Pancreas (tissue), 10 donors: ENCODE measurements at regions not wholly inside any gene's neighbourhood (a gene's known extent, or its start where the extent isn't known, plus 50 kb on each side); places are given as distances from the start of the nearest gene placed in this dataset.
A peak's percentile ranks its signal among the peaks of the same experiment; 100 is the strongest.

ENCODE experiments used
- ATAC-seq, 4 donors: fragments of 200-7000 bp; cut with Tn5 transposase; one replicate each; pipeline versions ENCODE4 v1.8.0 to v1.9.1; 2020; ENCODE audit warnings: mild to moderate bottlenecking in 4 of 4, moderate library complexity in 4 of 4
- DNase-seq, 6 donors: peaks; one replicate each; pipeline ENCODE4 v3.0.0-alpha.2; 2020
- FAIRE-seq: peaks from 2 replicates; lab custom pipeline; 2012; peaks lifted over from hg19 to GRCh38; lab: Jason Lieb, UNC
- H3K27ac ChIP-seq, 4 donors: fragments of 200-600 bp; sonication (generic); 1 replicate in 3 of 4; 2 replicates in 1 of 4; pipeline versions ENCODE4 v1.5.0 to v1.8.0; 2020
- H3K27me3 ChIP-seq, 4 donors: fragments of 200-600 bp; one replicate each; pipeline ENCODE4 v1.8.0; 2021
- H3K36me3 ChIP-seq, 3 donors: fragments of 200-600 bp; sonication (generic) in 1 of 3; one replicate each; pipeline versions ENCODE4 v1.5.0 to v1.8.0; 2020 to 2021
- H3K4me1 ChIP-seq, 3 donors: fragments of 200-600 bp; one replicate each; pipeline ENCODE4 v1.8.0; 2021
- H3K4me3 ChIP-seq, 4 donors: fragments of 200-600 bp; sonication (generic) in 2 of 4; one replicate each; pipeline versions ENCODE4 v1.5.0 to v1.8.0; 2020 to 2021
- H3K9me3 ChIP-seq, 4 donors: fragments of 200-600 bp; one replicate each; pipeline ENCODE4 v1.8.0; 2021
- WGBS, 2 donors: extraction: QIAGEN DNeasy Blood & Tissue Kit; methylation state at CpG; one replicate each; pipeline ENCODE4 v1.1.7; 2013; 5-methylcytosine and 5-hydroxymethylcytosine counted together
- intact Hi-C, 3 donors: fragments of 100-400 bp; cut with DNase I; formaldehyde crosslinking; loops; one replicate each; pipeline versions ENCODE4 v1.11.1 to v1.14.2; 2022
- TF ChIP-seq, protein P1 (sequence below), 4 donors: fragments of 200-600 bp; sonication (generic) in 3 of 4; IDR thresholded peaks; one replicate each; pipeline versions ENCODE4 v1.5.0 to v1.8.0; 2021; ENCODE audit warnings: antibody characterized with exemption in 4 of 4
- donor health status: healthy with polysubstance abuse.
- donor health status: DM: no; HTN: no; CAD: no; lungs with moderate emphysema.
- donor health status: DM: no; HTN: no; CAD: no.
- donor health status: control.
- donor health status: control.
- donor health status: Bipolar disorder and iron deficiency.
- donor health status: DM: yes; HTN: yes; CAD: no.
- donor health status: DM: no; HTN: no; CAD: no.
- donor health status: DM: no; HTN: no; CAD: no.
- donor health status: DM: yes; HTN: yes; CAD: no.

DNA sequence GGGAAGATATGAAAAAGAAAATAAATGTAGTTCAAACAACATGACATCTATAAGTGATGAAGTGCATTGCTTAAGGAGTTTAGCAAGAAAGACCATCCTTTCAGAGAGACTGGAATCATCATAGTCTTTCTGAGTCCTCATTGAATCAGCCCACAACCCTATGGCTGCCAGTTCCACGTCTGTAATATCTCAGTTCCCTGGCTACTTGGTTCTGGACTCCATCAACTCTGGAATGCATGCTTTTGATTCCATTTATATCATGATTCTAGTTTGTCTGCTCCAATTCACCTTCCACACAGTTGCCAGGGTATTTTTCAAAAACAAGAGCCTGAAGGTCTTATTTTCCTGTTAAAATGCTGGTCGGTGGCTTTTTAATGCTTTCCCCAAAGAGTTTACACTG is 126.4 kb upstream of the MDFIC start:
- intact Hi-C loops: no loop called here
- H3K9me3 ChIP-seq: no peaks in the 10 kb centered on the region
- no peaks in the 10 kb centered on the region for H3K27me3 ChIP-seq
- TF ChIP-seq, protein P1, sequence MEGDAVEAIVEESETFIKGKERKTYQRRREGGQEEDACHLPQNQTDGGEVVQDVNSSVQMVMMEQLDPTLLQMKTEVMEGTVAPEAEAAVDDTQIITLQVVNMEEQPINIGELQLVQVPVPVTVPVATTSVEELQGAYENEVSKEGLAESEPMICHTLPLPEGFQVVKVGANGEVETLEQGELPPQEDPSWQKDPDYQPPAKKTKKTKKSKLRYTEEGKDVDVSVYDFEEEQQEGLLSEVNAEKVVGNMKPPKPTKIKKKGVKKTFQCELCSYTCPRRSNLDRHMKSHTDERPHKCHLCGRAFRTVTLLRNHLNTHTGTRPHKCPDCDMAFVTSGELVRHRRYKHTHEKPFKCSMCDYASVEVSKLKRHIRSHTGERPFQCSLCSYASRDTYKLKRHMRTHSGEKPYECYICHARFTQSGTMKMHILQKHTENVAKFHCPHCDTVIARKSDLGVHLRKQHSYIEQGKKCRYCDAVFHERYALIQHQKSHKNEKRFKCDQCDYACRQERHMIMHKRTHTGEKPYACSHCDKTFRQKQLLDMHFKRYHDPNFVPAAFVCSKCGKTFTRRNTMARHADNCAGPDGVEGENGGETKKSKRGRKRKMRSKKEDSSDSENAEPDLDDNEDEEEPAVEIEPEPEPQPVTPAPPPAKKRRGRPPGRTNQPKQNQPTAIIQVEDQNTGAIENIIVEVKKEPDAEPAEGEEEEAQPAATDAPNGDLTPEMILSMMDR (IDR thresholded peaks at IDR 0.05): no peak
- ATAC-seq (no peak), DNase-seq (no peak), FAIRE-seq (no peak)
- no peaks in the 10 kb centered on the region for H3K36me3 ChIP-seq
- no peaks in the 10 kb centered on the region for H3K4me1 ChIP-seq
- 46 to 65% methylated on average over 2 of the region's 2 CpGs for WGBS, 2 donors
- H3K27ac ChIP-seq: no peak overlapping the region
- no peak overlapping the region for H3K4me3 ChIP-seq

DNA sequence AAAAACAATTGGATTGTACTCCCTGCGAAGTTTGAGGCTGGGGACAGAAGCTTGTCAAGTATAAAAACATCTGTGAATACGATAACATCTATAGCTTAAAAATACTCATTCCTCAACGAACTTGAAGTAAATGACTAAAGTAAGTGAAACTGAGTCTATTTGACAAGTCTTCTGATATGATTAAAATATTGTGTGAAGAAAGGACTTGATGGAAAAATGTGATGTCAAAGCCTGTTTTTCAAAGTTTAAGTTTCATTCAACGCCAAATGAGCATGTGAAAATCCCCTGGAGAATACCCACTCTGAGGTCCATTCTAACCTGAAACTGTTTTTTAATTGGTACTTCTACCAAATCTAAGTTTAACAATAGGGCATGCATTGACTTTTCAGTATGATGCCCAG is 122.3 kb upstream of the MDFIC start:
- ATAC-seq (no peak), FAIRE-seq (no peak), DNase-seq (no peak)
- Histone ChIP-seq H3K36me3 (no peaks in the 10 kb centered on the region), H3K9me3 (no peaks in the 10 kb centered on the region), H3K4me3 (no peak overlapping the region), H3K4me1 (no peaks in the 10 kb centered on the region), H3K27me3 (no peaks in the 10 kb centered on the region), H3K27ac (no peak overlapping the region)
- WGBS, 2 donors: 63 to 75% methylated on average over 4 of the region's 4 CpGs
- intact Hi-C loops: no loop called here
- TF ChIP-seq, protein P1 (IDR thresholded peaks at IDR 0.05): no peak

DNA sequence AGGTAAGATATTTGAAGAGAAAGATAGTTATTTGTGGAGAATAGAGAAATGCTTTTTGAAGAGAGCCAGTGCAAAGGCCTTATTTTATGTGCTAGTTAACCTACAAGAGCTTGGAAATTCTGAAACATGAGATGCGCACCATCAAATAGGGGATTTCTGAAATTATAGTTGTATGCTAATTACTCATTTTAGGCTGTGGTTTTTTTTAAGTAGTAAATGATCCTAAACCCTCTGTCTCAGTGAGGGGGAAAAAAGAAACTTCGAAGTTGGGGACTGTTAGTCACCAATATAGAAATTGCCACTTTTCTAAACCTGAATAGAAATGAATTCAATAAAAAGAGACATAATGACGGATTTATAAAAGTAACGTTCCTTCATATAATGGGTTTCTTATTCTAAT is 119.3 kb upstream of the MDFIC start:
- TF ChIP-seq, protein P1 (IDR thresholded peaks at IDR 0.05): no peak
- Histone ChIP-seq H3K27me3 (no peaks in the 10 kb centered on the region), H3K4me1 (no peaks in the 10 kb centered on the region), H3K36me3 (no peaks in the 10 kb centered on the region), H3K27ac (no peak overlapping the region), H3K9me3 (no peaks in the 10 kb centered on the region), H3K4me3 (no peak overlapping the region)
- WGBS, 2 donors: 60 to 78% methylated on average over 4 of the region's 4 CpGs
- no peak for FAIRE-seq
- intact Hi-C loops: no loop called here
- no peak for ATAC-seq
- DNase-seq: no peak

DNA sequence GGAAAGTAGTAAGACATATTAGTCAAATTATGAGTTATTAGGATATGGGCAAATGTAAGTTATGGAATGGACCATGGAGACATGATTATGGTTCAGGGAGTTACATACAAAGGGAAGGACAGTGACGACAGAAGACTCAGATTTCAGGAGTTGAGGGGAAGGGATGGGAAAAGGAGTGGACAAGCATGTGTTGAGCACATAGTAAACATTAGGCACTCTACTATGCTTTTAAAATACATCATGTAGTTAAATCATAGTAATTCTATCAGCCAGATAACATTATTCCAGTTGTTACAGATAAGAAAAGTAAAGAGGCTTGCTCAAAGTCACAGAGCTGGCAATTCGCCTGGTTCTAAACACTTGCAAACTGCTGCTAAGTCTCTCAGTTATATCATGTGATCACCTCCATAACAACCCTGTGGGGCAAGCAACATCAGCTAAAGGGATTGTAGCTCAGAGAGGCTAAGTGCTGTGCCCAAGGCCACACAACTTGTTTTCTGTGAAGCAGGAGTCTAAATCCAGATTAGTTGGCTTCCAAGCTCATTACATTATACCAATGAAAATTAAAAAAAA is 115.2 kb upstream of the MDFIC start:
- no peaks in the 10 kb centered on the region for H3K9me3 ChIP-seq
- intact Hi-C loops: no loop called here
- no peaks in the 10 kb centered on the region for H3K27me3 ChIP-seq
- no peak overlapping the region for H3K4me3 ChIP-seq
- FAIRE-seq: no peak
- H3K27ac ChIP-seq: no peak overlapping the region
- H3K36me3 ChIP-seq: no peaks in the 10 kb centered on the region
- TF ChIP-seq, protein P1 (IDR thresholded peaks at IDR 0.05): no peak
- WGBS, 2 donors: 33 to 38% methylated on average over 2 of the region's 2 CpGs
- ATAC-seq: peak in 3 of 4 donors; percentile 40 to 84 (median 81)
- peak in 3 of 6 donors; percentile 13 to 37 (median 21) for DNase-seq
- no peaks in the 10 kb centered on the region for H3K4me1 ChIP-seq

DNA sequence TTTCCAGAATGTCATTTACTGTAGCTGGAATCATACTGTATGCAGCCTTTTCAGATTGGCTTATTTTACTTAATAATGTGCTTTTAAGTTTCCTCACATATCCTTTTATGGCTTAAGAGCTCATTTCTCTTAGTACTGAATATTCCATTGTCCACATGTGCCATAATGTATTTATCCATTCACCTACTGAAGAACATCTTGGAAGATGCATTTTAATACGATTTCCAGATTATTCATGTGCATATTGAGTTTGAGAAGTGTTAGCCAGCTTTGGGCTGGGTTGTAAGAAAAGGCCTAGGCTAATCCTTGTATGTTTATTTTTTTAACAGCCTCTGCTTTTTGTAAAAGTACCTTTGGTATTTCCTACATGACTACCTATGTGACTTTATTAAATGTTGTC is 109.3 kb upstream of the MDFIC start:
- no peak for FAIRE-seq
- TF ChIP-seq, protein P1 (IDR thresholded peaks at IDR 0.05): no peak
- Histone ChIP-seq H3K27me3 (no peaks in the 10 kb centered on the region), H3K27ac (no peak overlapping the region), H3K9me3 (no peaks in the 10 kb centered on the region), H3K4me1 (no peaks in the 10 kb centered on the region), H3K4me3 (no peak overlapping the region), H3K36me3 (no peaks in the 10 kb centered on the region)
- intact Hi-C loops: no loop called here
- 54 to 63% methylated on average over 1 of the region's 1 CpG for WGBS, 2 donors
- no peak for DNase-seq
- no peak for ATAC-seq
